ENCODE measurements at regions not wholly inside any gene's neighbourhood (a gene's known extent, or its start where the extent isn't known, plus 50 kb on each side); places are given as distances from the start of the nearest gene placed in this dataset.

DNA sequence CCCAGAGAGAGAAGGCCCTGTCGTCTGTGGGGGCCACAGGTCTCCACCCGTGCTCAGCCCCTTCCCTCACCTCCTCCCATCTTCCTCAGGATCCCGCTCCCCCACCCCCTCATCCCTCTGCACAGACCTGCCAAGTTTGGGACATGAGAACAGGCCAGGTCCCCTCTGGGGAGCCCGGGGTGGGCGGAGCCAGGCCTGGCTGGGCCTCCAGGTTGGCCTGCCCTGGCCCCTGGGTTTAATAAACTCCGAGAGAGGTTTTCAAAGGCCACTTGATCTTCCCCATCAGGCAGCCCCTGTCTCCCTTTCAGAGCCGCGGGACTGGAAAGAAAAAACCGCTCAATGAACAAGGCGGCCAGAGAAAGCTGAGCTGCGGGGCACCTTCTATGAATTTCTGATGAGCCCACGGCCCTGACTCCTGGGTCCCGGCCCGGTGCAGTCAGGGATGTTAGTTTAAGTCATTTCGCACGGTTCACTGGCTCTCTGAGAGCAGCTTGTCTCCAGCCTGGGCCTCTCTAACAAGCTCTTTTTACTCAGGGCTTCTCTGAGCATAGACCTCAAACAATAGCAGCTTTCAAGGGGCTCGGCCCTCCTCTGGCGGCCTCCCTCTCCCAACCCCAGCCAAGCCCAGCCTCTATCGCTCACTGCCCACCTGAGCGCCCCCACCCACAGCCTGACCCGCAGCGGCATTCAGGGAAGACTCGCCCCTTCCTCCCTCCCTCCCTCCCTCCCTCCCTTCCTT lies 64.8 kb downstream of the RPUSD4 start:
- no peak for DNase-seq (ENCODE audit: extremely low read depth in 1 of 4, low spot score in 3 of 4)
- Histone ChIP-seq H3K9ac (ENCODE audit: insufficient read depth in 1 of 2, low read depth in 2 of 2, low read length in 2 of 2) (no peak overlapping the region), H3K4me2 (ENCODE audit: insufficient read depth, low read length) (no peak overlapping the region), H3K4me1 (replicated peaks in 1 of 2; ENCODE audit: control insufficient read depth in 2 of 2, insufficient read depth in 2 of 2, low read length in 2 of 2) (no peaks in the 10 kb centered on the region), H3K79me2 (ENCODE audit: control insufficient read depth, insufficient read depth, low read length) (no peaks in the 10 kb centered on the region), H2AFZ (ENCODE audit: low read depth, low read length) (no peak overlapping the region), H3K9me3 (replicated peaks; ENCODE audit: control insufficient read depth, insufficient read depth, low read depth, low read length) (no peaks in the 10 kb centered on the region), H3K27ac (ENCODE audit: extremely low read depth, low read depth, low read length) (no peak overlapping the region), H3K4me3 (no peak overlapping the region), H4K20me1 (replicated peaks; ENCODE audit: control insufficient read depth, insufficient read depth, low read length) (peaks cover 4% of the 10 kb centered on the region; the same call in 1 of the 2 replicates), H3K9me1 (ENCODE audit: control insufficient read depth, insufficient read depth, low read length) (no peaks in the 10 kb centered on the region), H3K36me3 (ENCODE audit: control insufficient read depth, insufficient read depth, low read length) (no peaks in the 10 kb centered on the region), H3K27me3 (ENCODE audit: control insufficient read depth in 2 of 2, insufficient read depth in 2 of 2, low read length in 2 of 2) (peaks cover 12 to 31% of the 10 kb centered on the region in 2 experiments; a peak in 4 of 5 replicates)
- CTCF ChIA-PET (ENCODE audit: low intra/inter-chr PET ratio), result no interaction called here
- in situ Hi-C loops (cut with MboI) (no loop called here), intact Hi-C loops (cut with micrococcal nuclease) (no loop called here)
- WGBS (ENCODE audit: insufficient coverage, low coverage, missing lambda C conversion rate), result 4% methylated on average over 12 of the region's 23 CpGs
- ATAC-seq, result peak; percentile 34; the same call in 2 of the 3 replicates
- POLR2A ChIA-PET, result no interaction called here
- BruUV-seq (replicated peaks), result no TSS peak
- no peak for FAIRE-seq
- no peak for TF ChIP-seq MAFG (tag; conservative IDR thresholded peaks at IDR 0.05)
- TF ChIP-seq ZNF184 (CRISPR knock-in tag; IDR thresholded peaks at IDR 0.05), result no peak
- TF ChIP-seq ZNF165 (CRISPR knock-in tag; IDR thresholded peaks at IDR 0.05; ENCODE audit: borderline replicate concordance), result no peak
- no peak for TF ChIP-seq ZNF354B (CRISPR knock-in tag; IDR thresholded peaks at IDR 0.05)
- TF ChIP-seq SRSF7 (optimal IDR thresholded peaks at IDR 0.05; ENCODE audit: low read depth, low read length), result no peak
- TF ChIP-seq ZEB2 (IDR thresholded peaks at IDR 0.05), result no peak
- no peak for TF ChIP-seq EGR1 (conservative IDR thresholded peaks at IDR 0.05)
- TF ChIP-seq ARID2 (IDR thresholded peaks at IDR 0.05), result no peak
- no peak for TF ChIP-seq CHD1 (IDR thresholded peaks at IDR 0.05; ENCODE audit: low read length)
- TF ChIP-seq, protein P1, sequence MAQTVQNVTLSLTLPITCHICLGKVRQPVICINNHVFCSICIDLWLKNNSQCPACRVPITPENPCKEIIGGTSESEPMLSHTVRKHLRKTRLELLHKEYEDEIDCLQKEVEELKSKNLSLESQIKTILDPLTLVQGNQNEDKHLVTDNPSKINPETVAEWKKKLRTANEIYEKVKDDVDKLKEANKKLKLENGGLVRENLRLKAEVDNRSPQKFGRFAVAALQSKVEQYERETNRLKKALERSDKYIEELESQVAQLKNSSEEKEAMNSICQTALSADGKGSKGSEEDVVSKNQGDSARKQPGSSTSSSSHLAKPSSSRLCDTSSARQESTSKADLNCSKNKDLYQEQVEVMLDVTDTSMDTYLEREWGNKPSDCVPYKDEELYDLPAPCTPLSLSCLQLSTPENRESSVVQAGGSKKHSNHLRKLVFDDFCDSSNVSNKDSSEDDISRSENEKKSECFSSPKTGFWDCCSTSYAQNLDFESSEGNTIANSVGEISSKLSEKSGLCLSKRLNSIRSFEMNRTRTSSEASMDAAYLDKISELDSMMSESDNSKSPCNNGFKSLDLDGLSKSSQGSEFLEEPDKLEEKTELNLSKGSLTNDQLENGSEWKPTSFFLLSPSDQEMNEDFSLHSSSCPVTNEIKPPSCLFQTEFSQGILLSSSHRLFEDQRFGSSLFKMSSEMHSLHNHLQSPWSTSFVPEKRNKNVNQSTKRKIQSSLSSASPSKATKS (CRISPR knock-in tag; IDR thresholded peaks at IDR 0.05), result no peak
- TF ChIP-seq, protein P2, sequence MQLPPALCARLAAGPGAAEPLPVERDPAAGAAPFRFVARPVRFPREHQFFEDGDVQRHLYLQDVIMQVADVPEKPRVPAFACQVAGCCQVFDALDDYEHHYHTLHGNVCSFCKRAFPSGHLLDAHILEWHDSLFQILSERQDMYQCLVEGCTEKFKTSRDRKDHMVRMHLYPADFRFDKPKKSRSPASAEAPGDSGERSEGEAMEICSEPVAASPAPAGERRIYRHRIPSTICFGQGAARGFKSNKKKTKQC (CRISPR knock-in tag; IDR thresholded peaks at IDR 0.05), result no peak
- TF ChIP-seq, protein P3, sequence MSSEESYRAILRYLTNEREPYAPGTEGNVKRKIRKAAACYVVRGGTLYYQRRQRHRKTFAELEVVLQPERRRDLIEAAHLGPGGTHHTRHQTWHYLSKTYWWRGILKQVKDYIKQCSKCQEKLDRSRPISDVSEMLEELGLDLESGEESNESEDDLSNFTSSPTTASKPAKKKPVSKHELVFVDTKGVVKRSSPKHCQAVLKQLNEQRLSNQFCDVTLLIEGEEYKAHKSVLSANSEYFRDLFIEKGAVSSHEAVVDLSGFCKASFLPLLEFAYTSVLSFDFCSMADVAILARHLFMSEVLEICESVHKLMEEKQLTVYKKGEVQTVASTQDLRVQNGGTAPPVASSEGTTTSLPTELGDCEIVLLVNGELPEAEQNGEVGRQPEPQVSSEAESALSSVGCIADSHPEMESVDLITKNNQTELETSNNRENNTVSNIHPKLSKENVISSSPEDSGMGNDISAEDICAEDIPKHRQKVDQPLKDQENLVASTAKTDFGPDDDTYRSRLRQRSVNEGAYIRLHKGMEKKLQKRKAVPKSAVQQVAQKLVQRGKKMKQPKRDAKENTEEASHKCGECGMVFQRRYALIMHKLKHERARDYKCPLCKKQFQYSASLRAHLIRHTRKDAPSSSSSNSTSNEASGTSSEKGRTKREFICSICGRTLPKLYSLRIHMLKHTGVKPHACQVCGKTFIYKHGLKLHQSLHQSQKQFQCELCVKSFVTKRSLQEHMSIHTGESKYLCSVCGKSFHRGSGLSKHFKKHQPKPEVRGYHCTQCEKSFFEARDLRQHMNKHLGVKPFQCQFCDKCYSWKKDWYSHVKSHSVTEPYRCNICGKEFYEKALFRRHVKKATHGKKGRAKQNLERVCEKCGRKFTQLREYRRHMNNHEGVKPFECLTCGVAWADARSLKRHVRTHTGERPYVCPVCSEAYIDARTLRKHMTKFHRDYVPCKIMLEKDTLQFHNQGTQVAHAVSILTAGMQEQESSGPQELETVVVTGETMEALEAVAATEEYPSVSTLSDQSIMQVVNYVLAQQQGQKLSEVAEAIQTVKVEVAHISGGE (CRISPR knock-in tag; IDR thresholded peaks at IDR 0.05), result no peak
- TF ChIP-seq TEAD2 (tag; IDR thresholded peaks at IDR 0.05), result no peak
